HCT116 (cell line): ENCODE measurements at regions not wholly inside any gene's neighbourhood (a gene's known extent, or its start where the extent isn't known, plus 50 kb on each side); places are given as distances from the start of the nearest gene placed in this dataset.

Source experiments
- ATAC-seq: fragments of 200-7000 bp; cut with Tn5 transposase; 2 replicates; pipeline ENCODE4 v1.9.1; 2020; ENCODE audit warnings: mild to moderate bottlenecking, moderate library complexity
- BruUV-seq: library from RNA; stranded (reverse); fragments of 400-500 nt; replicated peaks from 2 replicates; lab custom pipeline; 2021; lab: Mats Ljungman, UMichigan
- CTCF ChIA-PET: fragments of 300-600 bp; sonication (Branson Sonifier 250); formaldehyde crosslinking; loops from one replicate; lab custom pipeline; 2021; ENCODE audit warnings: antibody characterized with exemption; lab: Charles Lee
- POLR2A ChIA-PET: fragments of 300-600, 350-600 bp; sonication (Branson Sonifier 250); formaldehyde crosslinking; loops from one replicate; lab custom pipeline; 2021; ENCODE audit warnings: antibody characterized with exemption; lab: Charles Lee
- RAD21 ChIA-PET, 2 experiments: fragments of 300-600 bp; sonication (Branson Sonifier 250); formaldehyde crosslinking; loops; one replicate each; lab custom pipeline; 2023; ENCODE audit warnings: low total read pairs in 2 of 2; ENCODE audit not compliant: uncharacterized antibody in 2 of 2, unreplicated experiment in 2 of 2, low non-redundant PET in 1 of 2; lab: Charles Lee
- DNase-seq: peaks from one replicate; pipeline ENCODE4 v3.0.0-alpha.2; 2010; ENCODE audit warnings: low read depth, low spot score
- H2AFZ ChIP-seq: fragments of 200-600 bp; shearing (Covaris generic), sonication (generic); 2 replicates; pipeline ENCODE4 v1.6.1; 2017; ENCODE audit warnings: low read depth, mixed run types, mixed read lengths, antibody characterized with exemption, low read length; ENCODE audit not compliant: poor library complexity, severe bottlenecking
- H3K27ac ChIP-seq: 2 replicates; pipeline ENCODE4 v1.5.1; 2012; ENCODE audit warnings: low read depth, low read length
- H3K27me3 ChIP-seq: fragments of 200-600 bp; sonication (generic); 2 replicates; pipeline ENCODE4 v1.6.1; 2016; ENCODE audit warnings: mixed run types, low read length, mixed read lengths; ENCODE audit not compliant: insufficient read depth
- H3K36me3 ChIP-seq, 2 experiments: fragments of 200-500 bp in 1 of 2; fragments of 200-600 bp in 1 of 2; sonication (Bioruptor generic) in 1 of 2; sonication (generic) in 1 of 2; 2 replicates each; pipeline versions ENCODE4 v1.5.1 to v1.6.1; 2014 to 2016; ENCODE audit warnings: low read length in 2 of 2, inconsistent platforms in 1 of 2, mixed read lengths in 1 of 2, mixed run types in 1 of 2; ENCODE audit not compliant: insufficient read depth in 2 of 2, control insufficient read depth in 1 of 2
- H3K4me1 ChIP-seq, 2 experiments: fragments of 200-600 bp in 1 of 2; sonication (generic) in 1 of 2; 2 replicates each; pipeline versions ENCODE4 v1.5.1 to v1.6.1; 2012 to 2017; ENCODE audit warnings: low read length in 2 of 2, inconsistent platforms in 1 of 2, mild to moderate bottlenecking in 1 of 2, mixed read lengths in 1 of 2, mixed run types in 1 of 2, moderate library complexity in 1 of 2; ENCODE audit not compliant: insufficient read depth in 2 of 2, control insufficient read depth in 1 of 2
- H3K4me2 ChIP-seq: fragments of 200-600 bp; sonication (generic); 2 replicates; pipeline ENCODE4 v1.6.1; 2017; ENCODE audit warnings: mixed run types, low read length, mixed read lengths
- H3K4me3 ChIP-seq, 2 experiments: fragments of 200-600 bp in 1 of 2; sonication (generic) in 1 of 2; replicated peaks in 1 of 2; 2 replicates each; pipeline ENCODE4 v1.5.1; 2011 to 2016; ENCODE audit warnings: low read length in 2 of 2, control low read depth in 1 of 2, low read depth in 1 of 2, mild to moderate bottlenecking in 1 of 2, mixed read lengths in 1 of 2, mixed run types in 1 of 2
- H3K79me2 ChIP-seq: fragments of 200-600 bp; sonication (generic); 2 replicates; pipeline ENCODE4 v1.6.1; 2017; ENCODE audit warnings: mild to moderate bottlenecking, mixed run types, low read length, moderate library complexity, mixed read lengths; ENCODE audit not compliant: insufficient read depth
- H3K9ac ChIP-seq: fragments of 200-600 bp; sonication (generic); 2 replicates; pipeline ENCODE4 v1.6.1; 2016; ENCODE audit warnings: low read length, mixed read lengths
- H3K9me2 ChIP-seq: fragments of 200-600 bp; sonication (generic), shearing (Covaris generic); 2 replicates; pipeline ENCODE4 v1.6.1; 2017; ENCODE audit warnings: mixed run types, mild to moderate bottlenecking, moderate library complexity; ENCODE audit not compliant: insufficient read depth
- H3K9me3 ChIP-seq, 2 experiments: fragments of 200-500 bp in 1 of 2; fragments of 200-600 bp in 1 of 2; sonication (Bioruptor generic) in 1 of 2; sonication (generic) in 1 of 2; 2 replicates each; pipeline ENCODE4 v1.6.1; 2014 to 2017; ENCODE audit warnings: low read length in 2 of 2, mixed read lengths in 2 of 2, inconsistent platforms in 1 of 2, low read depth in 1 of 2, mild to moderate bottlenecking in 1 of 2, mixed run types in 1 of 2, moderate library complexity in 1 of 2; ENCODE audit not compliant: control insufficient read depth in 1 of 2, insufficient read depth in 1 of 2
- H4K20me1 ChIP-seq: fragments of 200-600 bp; sonication (generic), shearing (Covaris generic); 2 replicates; pipeline ENCODE4 v1.6.1; 2017; ENCODE audit warnings: mixed run types, mild to moderate bottlenecking, moderate library complexity; ENCODE audit not compliant: insufficient read depth
- CBX3 ChIP-seq: IDR thresholded peaks from 2 replicates; pipeline ENCODE4 v1.6.1; 2012; ENCODE audit warnings: low read depth
- EGR1 ChIP-seq: IDR thresholded peaks from 2 replicates; pipeline ENCODE4 v1.6.1; 2012; ENCODE audit warnings: low read depth
- ELF1 ChIP-seq: IDR thresholded peaks from 2 replicates; pipeline ENCODE4 v1.6.1; 2012; ENCODE audit warnings: low read depth, borderline replicate concordance
- FOSL1 ChIP-seq: IDR thresholded peaks from 2 replicates; pipeline ENCODE4 v1.6.1; 2012; ENCODE audit warnings: low read depth
- JUND ChIP-seq: IDR thresholded peaks from 2 replicates; pipeline ENCODE4 v1.6.1; 2012
- MAX ChIP-seq: IDR thresholded peaks from 2 replicates; pipeline ENCODE4 v1.6.1; 2012
- POLR2AphosphoS5 ChIP-seq: IDR thresholded peaks from 2 replicates; pipeline ENCODE4 v1.6.1; 2011; ENCODE audit warnings: mild to moderate bottlenecking, low read depth, low read length, moderate library complexity
- REST ChIP-seq: IDR thresholded peaks from 2 replicates; pipeline ENCODE4 v1.6.1; 2012; ENCODE audit warnings: low read depth
- SRF ChIP-seq: IDR thresholded peaks from 2 replicates; pipeline ENCODE4 v1.6.1; 2012; ENCODE audit warnings: low read depth
- TCF7L2 ChIP-seq: IDR thresholded peaks from 2 replicates; pipeline ENCODE4 v1.7.0; 2011; ENCODE audit warnings: borderline replicate concordance, inconsistent platforms; ENCODE audit not compliant: insufficient read depth, insufficient read length; ENCODE audit errors: extremely low read depth
- ZFX ChIP-seq: fragments of 450-650 bp; IDR thresholded peaks from 2 replicates; pipeline ENCODE4 v1.6.1; 2017
- ZNF274 ChIP-seq: fragments of 200-500 bp; sonication (Bioruptor generic); IDR thresholded peaks from 2 replicates; pipeline ENCODE4 v1.6.1; 2014; ENCODE audit warnings: mild to moderate bottlenecking, low read depth, low read length, inconsistent platforms
- intact Hi-C: fragments of 100-400 bp; cut with micrococcal nuclease; formaldehyde crosslinking; loops from 2 replicates; pipeline ENCODE4 v1.10.0; 2022
- TF ChIP-seq, protein P1 (sequence below): IDR thresholded peaks from 2 replicates; pipeline ENCODE4 v1.6.1; 2011; ENCODE audit warnings: mild to moderate bottlenecking, low read length, moderate library complexity; ENCODE audit not compliant: insufficient replicate concordance; ENCODE audit errors: extremely low read depth
- TF ChIP-seq, protein P2 (sequence below), 3 experiments: fragments of 200-600 bp in 1 of 3; sonication (generic) in 1 of 3; IDR thresholded peaks in 2 of 3; conservative IDR thresholded peaks in 1 of 3; 2 replicates each; pipeline ENCODE4 v1.5.1; 2012 to 2017; ENCODE audit warnings: low read depth in 2 of 3, low read length in 2 of 3, antibody characterized with exemption in 1 of 3, borderline replicate concordance in 1 of 3, control low read depth in 1 of 3, mild to moderate bottlenecking in 1 of 3, mixed read lengths in 1 of 3, mixed run types in 1 of 3, moderate library complexity in 1 of 3; ENCODE audit not compliant: insufficient read depth in 1 of 3

- TF ChIP-seq REST (no peak), EGR1 (no peak), SRF (no peak)
- TF ChIP-seq, all 23 proteins: peak for 0
These were observed 855.1 kb downstream of the TMEM182 start (continued) for GRCh38 chr2:103616891-103617290.

DNA sequence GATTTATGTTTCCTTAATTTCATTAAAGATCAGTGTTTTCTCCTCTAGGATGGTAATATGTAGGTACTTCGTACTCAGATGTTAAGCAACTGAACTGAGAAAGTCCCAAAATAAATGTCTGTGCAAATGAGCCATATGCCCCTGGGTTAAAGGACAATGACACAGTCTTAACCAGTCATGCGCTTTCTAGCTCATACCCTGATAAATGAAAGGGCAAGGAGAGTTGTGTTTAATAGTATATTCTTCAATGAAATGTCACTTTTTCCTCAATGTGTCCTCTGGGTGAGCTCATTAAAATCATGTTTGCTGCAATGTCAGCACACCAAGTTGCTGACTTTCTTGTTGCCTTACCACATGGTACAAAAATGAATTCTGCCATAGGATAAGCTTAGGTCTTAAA lies 856.3 kb downstream of the TMEM182 start:
- POLR2A ChIA-PET: no interaction called here
- Histone ChIP-seq H3K4me2 (no peak overlapping the region), H4K20me1 (no peaks in the 10 kb centered on the region), H3K27me3 (no peaks in the 10 kb centered on the region), H3K36me3 (no peaks in the 10 kb centered on the region), H3K9ac (no peak overlapping the region), H3K4me1 (no peaks in the 10 kb centered on the region), H3K27ac (no peak overlapping the region), H3K9me2 (no peaks in the 10 kb centered on the region), H3K79me2 (no peaks in the 10 kb centered on the region), H2AFZ (no peak overlapping the region), H3K9me3 (peaks cover 5 to 26% of the 10 kb centered on the region in 2 experiments; a peak in 2 of 4 replicates), H3K4me3 (no peak overlapping the region)
- no TSS peak for BruUV-seq
- ATAC-seq: no peak
- intact Hi-C loops: no loop called here
- CTCF ChIA-PET: no interaction called here
- RAD21 ChIA-PET: no interaction called here
- no peak for DNase-seq
- TF ChIP-seq, protein P1, sequence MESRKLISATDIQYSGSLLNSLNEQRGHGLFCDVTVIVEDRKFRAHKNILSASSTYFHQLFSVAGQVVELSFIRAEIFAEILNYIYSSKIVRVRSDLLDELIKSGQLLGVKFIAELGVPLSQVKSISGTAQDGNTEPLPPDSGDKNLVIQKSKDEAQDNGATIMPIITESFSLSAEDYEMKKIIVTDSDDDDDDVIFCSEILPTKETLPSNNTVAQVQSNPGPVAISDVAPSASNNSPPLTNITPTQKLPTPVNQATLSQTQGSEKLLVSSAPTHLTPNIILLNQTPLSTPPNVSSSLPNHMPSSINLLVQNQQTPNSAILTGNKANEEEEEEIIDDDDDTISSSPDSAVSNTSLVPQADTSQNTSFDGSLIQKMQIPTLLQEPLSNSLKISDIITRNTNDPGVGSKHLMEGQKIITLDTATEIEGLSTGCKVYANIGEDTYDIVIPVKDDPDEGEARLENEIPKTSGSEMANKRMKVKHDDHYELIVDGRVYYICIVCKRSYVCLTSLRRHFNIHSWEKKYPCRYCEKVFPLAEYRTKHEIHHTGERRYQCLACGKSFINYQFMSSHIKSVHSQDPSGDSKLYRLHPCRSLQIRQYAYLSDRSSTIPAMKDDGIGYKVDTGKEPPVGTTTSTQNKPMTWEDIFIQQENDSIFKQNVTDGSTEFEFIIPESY: no peak
- TF ChIP-seq ZFX (no peak), REST (no peak), ELF1 (no peak), POLR2AphosphoS5 (no peak), CBX3 (no peak), JUND (no peak), TCF7L2 (no peak), ZNF274 (no peak), FOSL1 (no peak), SRF (no peak), MAX (no peak)
- TF ChIP-seq, protein P2, sequence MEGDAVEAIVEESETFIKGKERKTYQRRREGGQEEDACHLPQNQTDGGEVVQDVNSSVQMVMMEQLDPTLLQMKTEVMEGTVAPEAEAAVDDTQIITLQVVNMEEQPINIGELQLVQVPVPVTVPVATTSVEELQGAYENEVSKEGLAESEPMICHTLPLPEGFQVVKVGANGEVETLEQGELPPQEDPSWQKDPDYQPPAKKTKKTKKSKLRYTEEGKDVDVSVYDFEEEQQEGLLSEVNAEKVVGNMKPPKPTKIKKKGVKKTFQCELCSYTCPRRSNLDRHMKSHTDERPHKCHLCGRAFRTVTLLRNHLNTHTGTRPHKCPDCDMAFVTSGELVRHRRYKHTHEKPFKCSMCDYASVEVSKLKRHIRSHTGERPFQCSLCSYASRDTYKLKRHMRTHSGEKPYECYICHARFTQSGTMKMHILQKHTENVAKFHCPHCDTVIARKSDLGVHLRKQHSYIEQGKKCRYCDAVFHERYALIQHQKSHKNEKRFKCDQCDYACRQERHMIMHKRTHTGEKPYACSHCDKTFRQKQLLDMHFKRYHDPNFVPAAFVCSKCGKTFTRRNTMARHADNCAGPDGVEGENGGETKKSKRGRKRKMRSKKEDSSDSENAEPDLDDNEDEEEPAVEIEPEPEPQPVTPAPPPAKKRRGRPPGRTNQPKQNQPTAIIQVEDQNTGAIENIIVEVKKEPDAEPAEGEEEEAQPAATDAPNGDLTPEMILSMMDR (IDR thresholded peaks at IDR 0.05 in 2 of 3, conservative IDR thresholded peaks at IDR 0.05 in 1 of 3; ENCODE audit: borderline replicate concordance in 1 of 3, insufficient read depth in 1 of 3, low read depth in 2 of 3, low read length in 2 of 3): no peak
